HK-2 (cell line): ENCODE measurements at regions not wholly inside any gene's neighbourhood (a gene's known extent, or its start where the extent isn't known, plus 50 kb on each side); places are given as distances from the start of the nearest gene placed in this dataset.

Experiments used
- DNase-seq: peaks from one replicate; pipeline ENCODE4 v3.0.0-alpha.2; 2018; ENCODE audit not compliant: unreplicated experiment

- DNase-seq: no peak
These were observed 338.6 kb downstream of the FGF9 start for GRCh38 chr13:22009500-22009899.

GRCh38 chr13:22009937-22010336 is 339.1 kb downstream of the FGF9 start:
- DNase-seq: no peak

GRCh38 chr13:22012686-22013085 is 341.8 kb downstream of the FGF9 start:
- no peak for DNase-seq

- DNase-seq: no peak
These were observed 343.6 kb downstream of the FGF9 start for GRCh38 chr13:22014469-22014868.

- DNase-seq: no peak
These were observed 346.4 kb downstream of the FGF9 start for GRCh38 chr13:22017226-22017625.

- no peak for DNase-seq
These were observed 347.4 kb downstream of the FGF9 start for GRCh38 chr13:22018076-22018835.

GRCh38 chr13:22018836-22019210 is 347.9 kb downstream of the FGF9 start:
- DNase-seq: no peak

- no peak for DNase-seq
These were observed 353.6 kb downstream of the FGF9 start for GRCh38 chr13:22024381-22024994.

GRCh38 chr13:22027566-22027965 is 356.7 kb downstream of the FGF9 start:
- no peak for DNase-seq

- DNase-seq: no peak
These were observed 358.0 kb downstream of the FGF9 start for GRCh38 chr13:22028831-22029230.

- DNase-seq: no peak
These were observed 359.4 kb downstream of the FGF9 start for GRCh38 chr13:22030321-22030720.

GRCh38 chr13:22031702-22032286 is 360.9 kb downstream of the FGF9 start:
- DNase-seq: no peak

- no peak for DNase-seq
These were observed 362.0 kb downstream of the FGF9 start for GRCh38 chr13:22032905-22033304.

- no peak for DNase-seq
These were observed 369.1 kb downstream of the FGF9 start for GRCh38 chr13:22039961-22040360.

- no peak for DNase-seq
These were observed 370.0 kb downstream of the FGF9 start for GRCh38 chr13:22040810-22041364.

- DNase-seq: no peak
These were observed 370.9 kb downstream of the FGF9 start for GRCh38 chr13:22041741-22042140.

GRCh38 chr13:22047082-22047784 is 376.4 kb downstream of the FGF9 start:
- no peak for DNase-seq

- DNase-seq: no peak
These were observed 376.9 kb downstream of the FGF9 start for GRCh38 chr13:22047785-22048104.

GRCh38 chr13:22049384-22049783 is 378.5 kb downstream of the FGF9 start:
- DNase-seq: no peak

- no peak for DNase-seq
These were observed 380.2 kb downstream of the FGF9 start for GRCh38 chr13:22050951-22051563.

GRCh38 chr13:22053053-22053452 is 382.2 kb downstream of the FGF9 start:
- no peak for DNase-seq

- DNase-seq: no peak
These were observed 384.4 kb downstream of the FGF9 start for GRCh38 chr13:22055259-22055658.
